ENCODE measurements at regions not wholly inside any gene's neighbourhood (a gene's known extent, or its start where the extent isn't known, plus 50 kb on each side); places are given as distances from the start of the nearest gene placed in this dataset.

DNA sequence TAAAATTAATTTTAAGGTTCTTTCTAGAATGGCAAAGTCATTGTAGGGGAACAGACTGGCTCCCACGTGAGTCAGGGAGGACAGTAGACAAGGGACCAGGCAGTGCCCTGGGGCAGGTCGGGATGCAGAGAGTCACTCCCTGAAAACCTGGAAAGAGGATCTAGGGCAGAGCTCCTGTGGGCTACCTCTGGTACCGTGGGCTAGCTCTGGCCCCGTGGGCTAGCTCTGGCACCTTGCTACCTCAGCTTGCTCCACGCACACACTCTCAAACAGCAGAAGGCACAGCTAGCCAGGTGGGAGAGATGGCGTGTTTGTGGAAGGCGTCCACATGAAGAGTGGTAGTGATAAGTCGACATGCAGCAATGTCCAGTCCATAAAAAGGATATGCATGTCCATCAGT lies 66.7 kb upstream of the ARHGEF7 start:
- Mint-ChIP-seq H3K36me3 (ENCODE audit: low read depth) (no peaks in the 10 kb centered on the region), H3K27me3 (ENCODE audit: insufficient read depth) (no peaks in the 10 kb centered on the region), H3K9me3 (peaks cover 29% of the 10 kb centered on the region), H3K27ac (no peak overlapping the region), H3K4me1 (no peaks in the 10 kb centered on the region), H3K4me3 (no peak overlapping the region)
- H3K9ac ChIP-seq (ENCODE audit: extremely low read depth, low read length, poor library complexity, severe bottlenecking) = no peak overlapping the region
- no peaks in the 10 kb centered on the region for H3K4me1 ChIP-seq (ENCODE audit: control insufficient read depth, insufficient read depth, low read length)
- no peak overlapping the region for H3K27ac ChIP-seq (ENCODE audit: low read depth, low read length)
- H3K9me3 ChIP-seq (ENCODE audit: control insufficient read depth, low read length) = peaks cover 8% of the 10 kb centered on the region
- no peaks in the 10 kb centered on the region for H3K36me3 ChIP-seq (ENCODE audit: control insufficient read depth, insufficient read depth, low read length)
- 86 to 90% methylated on average over 5 to 8 of the region's 8 CpGs for WGBS, 2 experiments (ENCODE audit: insufficient coverage in 1 of 2, insufficient read length in 1 of 2)
- DNase-seq = no peak
- no peaks in the 10 kb centered on the region for H3K27me3 ChIP-seq (ENCODE audit: control insufficient read depth, insufficient read depth, low read length, poor library complexity, severe bottlenecking)
- no peak overlapping the region for H3K4me3 ChIP-seq (ENCODE audit: low read length)
- TF ChIP-seq, protein P1, sequence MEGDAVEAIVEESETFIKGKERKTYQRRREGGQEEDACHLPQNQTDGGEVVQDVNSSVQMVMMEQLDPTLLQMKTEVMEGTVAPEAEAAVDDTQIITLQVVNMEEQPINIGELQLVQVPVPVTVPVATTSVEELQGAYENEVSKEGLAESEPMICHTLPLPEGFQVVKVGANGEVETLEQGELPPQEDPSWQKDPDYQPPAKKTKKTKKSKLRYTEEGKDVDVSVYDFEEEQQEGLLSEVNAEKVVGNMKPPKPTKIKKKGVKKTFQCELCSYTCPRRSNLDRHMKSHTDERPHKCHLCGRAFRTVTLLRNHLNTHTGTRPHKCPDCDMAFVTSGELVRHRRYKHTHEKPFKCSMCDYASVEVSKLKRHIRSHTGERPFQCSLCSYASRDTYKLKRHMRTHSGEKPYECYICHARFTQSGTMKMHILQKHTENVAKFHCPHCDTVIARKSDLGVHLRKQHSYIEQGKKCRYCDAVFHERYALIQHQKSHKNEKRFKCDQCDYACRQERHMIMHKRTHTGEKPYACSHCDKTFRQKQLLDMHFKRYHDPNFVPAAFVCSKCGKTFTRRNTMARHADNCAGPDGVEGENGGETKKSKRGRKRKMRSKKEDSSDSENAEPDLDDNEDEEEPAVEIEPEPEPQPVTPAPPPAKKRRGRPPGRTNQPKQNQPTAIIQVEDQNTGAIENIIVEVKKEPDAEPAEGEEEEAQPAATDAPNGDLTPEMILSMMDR (conservative IDR thresholded peaks at IDR 0.05) = no peak

DNA sequence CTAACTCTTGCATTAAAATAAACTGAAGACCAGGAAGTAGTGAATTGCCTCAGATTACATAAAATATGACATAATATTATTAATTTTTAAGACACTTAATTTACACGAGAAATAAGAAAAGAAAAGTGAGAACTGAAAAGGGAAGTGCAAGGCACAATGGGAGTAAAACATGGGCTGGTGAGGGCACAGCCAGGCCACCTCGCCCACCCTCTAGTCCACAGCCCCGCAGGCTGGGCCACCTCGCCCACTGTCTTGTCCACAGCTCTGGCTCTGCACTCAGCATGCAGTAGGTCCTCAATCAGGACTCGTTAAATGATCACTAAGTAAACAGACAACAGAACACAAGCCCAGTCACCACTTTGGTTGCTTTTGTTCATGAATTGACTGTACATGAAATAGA lies 67.8 kb upstream of the ARHGEF7 start:
- TF ChIP-seq, protein P1 (conservative IDR thresholded peaks at IDR 0.05) = no peak
- peaks cover 8% of the 10 kb centered on the region for H3K9me3 ChIP-seq (ENCODE audit: control insufficient read depth, low read length)
- H3K9ac ChIP-seq (ENCODE audit: extremely low read depth, low read length, poor library complexity, severe bottlenecking) = no peak overlapping the region
- DNase-seq = no peak
- no peaks in the 10 kb centered on the region for H3K4me1 ChIP-seq (ENCODE audit: control insufficient read depth, insufficient read depth, low read length)
- H3K36me3 Mint-ChIP-seq (ENCODE audit: low read depth) = no peaks in the 10 kb centered on the region
- 50 to 67% methylated on average over 3 to 5 of the region's 5 CpGs for WGBS, 2 experiments (ENCODE audit: insufficient coverage in 1 of 2, insufficient read length in 1 of 2)
- no peak overlapping the region for H3K4me3 ChIP-seq (ENCODE audit: low read length)
- no peaks in the 10 kb centered on the region for H3K4me1 Mint-ChIP-seq
- no peak overlapping the region for H3K4me3 Mint-ChIP-seq
- H3K27me3 ChIP-seq (ENCODE audit: control insufficient read depth, insufficient read depth, low read length, poor library complexity, severe bottlenecking) = no peaks in the 10 kb centered on the region
- peaks cover 29% of the 10 kb centered on the region for H3K9me3 Mint-ChIP-seq
- H3K27ac ChIP-seq (ENCODE audit: low read depth, low read length) = no peak overlapping the region
- no peaks in the 10 kb centered on the region for H3K36me3 ChIP-seq (ENCODE audit: control insufficient read depth, insufficient read depth, low read length)
- no peak overlapping the region for H3K27ac Mint-ChIP-seq
- H3K27me3 Mint-ChIP-seq (ENCODE audit: insufficient read depth) = no peaks in the 10 kb centered on the region

DNA sequence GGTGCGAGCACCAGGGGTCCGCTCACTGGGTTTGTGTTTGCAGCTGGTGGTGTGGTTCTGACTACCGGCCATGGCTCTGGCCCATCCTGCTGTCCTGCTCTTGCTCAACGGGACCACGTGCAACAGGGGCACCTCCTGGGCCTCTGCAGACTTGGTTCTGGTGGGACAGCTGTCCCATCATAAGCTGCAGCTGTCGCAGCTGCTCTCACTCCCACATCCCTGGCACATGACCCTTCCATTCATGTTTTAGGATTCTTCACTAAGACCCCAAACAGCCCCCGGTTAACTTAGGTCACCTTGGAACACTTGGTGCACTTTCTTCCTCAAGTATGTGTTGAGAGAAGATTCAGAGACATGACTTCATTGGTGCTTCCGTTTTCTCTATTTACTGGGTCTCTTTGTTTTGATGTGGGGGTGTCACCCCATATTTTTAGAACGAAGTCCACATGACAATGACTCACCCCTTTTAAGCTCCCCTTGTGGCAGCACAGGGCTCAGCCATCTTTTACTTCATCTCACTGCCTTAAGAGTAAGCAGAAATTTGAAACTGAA lies 68.4 kb upstream of the ARHGEF7 start:
- TF ChIP-seq, protein P1 (conservative IDR thresholded peaks at IDR 0.05) = peak; percentile 33
- peaks cover 29% of the 10 kb centered on the region for H3K9me3 Mint-ChIP-seq
- WGBS, 2 experiments (ENCODE audit: insufficient coverage in 1 of 2, insufficient read length in 1 of 2) = 95% methylated on average over 7 to 9 of the region's 9 CpGs
- no peaks in the 10 kb centered on the region for H3K27me3 ChIP-seq (ENCODE audit: control insufficient read depth, insufficient read depth, low read length, poor library complexity, severe bottlenecking)
- no peak overlapping the region for H3K27ac ChIP-seq (ENCODE audit: low read depth, low read length)
- no peak overlapping the region for H3K4me3 Mint-ChIP-seq
- no peak overlapping the region for H3K4me3 ChIP-seq (ENCODE audit: low read length)
- peaks cover 8% of the 10 kb centered on the region for H3K9me3 ChIP-seq (ENCODE audit: control insufficient read depth, low read length)
- H3K27me3 Mint-ChIP-seq (ENCODE audit: insufficient read depth) = no peaks in the 10 kb centered on the region
- no peaks in the 10 kb centered on the region for H3K36me3 ChIP-seq (ENCODE audit: control insufficient read depth, insufficient read depth, low read length)
- H3K27ac Mint-ChIP-seq = no peak overlapping the region
- no peaks in the 10 kb centered on the region for H3K36me3 Mint-ChIP-seq (ENCODE audit: low read depth)
- DNase-seq = no peak
- H3K4me1 ChIP-seq (ENCODE audit: control insufficient read depth, insufficient read depth, low read length) = no peaks in the 10 kb centered on the region
- no peaks in the 10 kb centered on the region for H3K4me1 Mint-ChIP-seq
- no peak overlapping the region for H3K9ac ChIP-seq (ENCODE audit: extremely low read depth, low read length, poor library complexity, severe bottlenecking)

Measured in endodermal cell (in vitro differentiated cells).